ENCODE measurements at regions not wholly inside any gene's neighbourhood (a gene's known extent, or its start where the extent isn't known, plus 50 kb on each side); places are given as distances from the start of the nearest gene placed in this dataset.

DNA sequence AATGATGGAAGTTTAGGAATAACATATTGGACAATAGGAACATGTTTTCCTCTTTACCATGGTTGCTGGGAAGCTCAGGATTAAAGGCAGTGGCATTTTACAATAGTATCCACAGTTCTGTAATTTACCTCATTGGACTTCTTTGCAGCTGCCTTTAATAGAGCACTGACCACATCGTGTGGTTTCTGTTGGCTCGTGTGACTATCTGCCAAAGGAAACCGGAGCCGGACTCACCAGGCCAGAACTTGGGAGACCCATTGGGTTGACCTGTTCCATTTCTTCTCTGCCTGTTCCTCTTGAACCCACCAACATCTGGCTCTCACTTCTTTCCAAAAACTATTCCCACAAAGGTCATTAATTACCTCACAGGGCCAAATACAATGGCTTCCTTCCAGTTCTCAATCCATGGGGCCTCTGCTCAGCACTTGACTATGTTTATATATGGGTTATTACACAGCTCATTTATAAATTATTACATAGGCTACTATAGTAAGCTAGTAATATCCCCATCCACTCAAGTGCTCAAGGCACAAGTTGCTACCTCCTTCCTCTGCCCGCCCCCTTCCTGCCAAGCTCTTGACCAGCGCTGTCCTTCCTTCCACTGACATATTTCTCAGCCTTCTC is 121.5 kb upstream of the VASH1 start:
- Histone ChIP-seq H3K9me2 (ENCODE audit: insufficient read depth, low read length) (no peaks in the 10 kb centered on the region), H4K20me1 (ENCODE audit: insufficient read depth, low read length) (no peaks in the 10 kb centered on the region), H3K4me3 (ENCODE audit: low read depth, low read length, poor library complexity, severe bottlenecking) (no peak overlapping the region), H3K9me3 (ENCODE audit: low read length) (0 out of 2 replicates have a peak, but pooled peaks cover 6% of the 10 kb centered on the region), H2AFZ (ENCODE audit: low read length) (no peak overlapping the region), H3K36me3 (ENCODE audit: insufficient read depth, low read length) (no peaks in the 10 kb centered on the region), H3K27ac (ENCODE audit: low read depth, low read length, poor library complexity, severe bottlenecking) (no peak overlapping the region), H3K4me1 (ENCODE audit: insufficient read depth, low read length, poor library complexity, severe bottlenecking) (no peaks in the 10 kb centered on the region), H3K4me2 (ENCODE audit: low read length) (no peak overlapping the region), H3K79me2 (ENCODE audit: insufficient read depth, low read depth, low read length) (no peaks in the 10 kb centered on the region)
- DNase-seq (ENCODE audit: low spot score) = no peak
- CTCF ChIA-PET (ENCODE audit: unreplicated experiment) = no interaction called here
- POLR2A ChIA-PET = interaction anchor here (0.6 kb wide), 1 partner anchor 17 kb away, joined by 4 read pairs; no protein-coding TSS in a partner anchor
- no peak for TF ChIP-seq EZH2phosphoT487 (IDR thresholded peaks at IDR 0.05; ENCODE audit: borderline replicate concordance, low read depth, low read length)
- TF ChIP-seq, protein P1, sequence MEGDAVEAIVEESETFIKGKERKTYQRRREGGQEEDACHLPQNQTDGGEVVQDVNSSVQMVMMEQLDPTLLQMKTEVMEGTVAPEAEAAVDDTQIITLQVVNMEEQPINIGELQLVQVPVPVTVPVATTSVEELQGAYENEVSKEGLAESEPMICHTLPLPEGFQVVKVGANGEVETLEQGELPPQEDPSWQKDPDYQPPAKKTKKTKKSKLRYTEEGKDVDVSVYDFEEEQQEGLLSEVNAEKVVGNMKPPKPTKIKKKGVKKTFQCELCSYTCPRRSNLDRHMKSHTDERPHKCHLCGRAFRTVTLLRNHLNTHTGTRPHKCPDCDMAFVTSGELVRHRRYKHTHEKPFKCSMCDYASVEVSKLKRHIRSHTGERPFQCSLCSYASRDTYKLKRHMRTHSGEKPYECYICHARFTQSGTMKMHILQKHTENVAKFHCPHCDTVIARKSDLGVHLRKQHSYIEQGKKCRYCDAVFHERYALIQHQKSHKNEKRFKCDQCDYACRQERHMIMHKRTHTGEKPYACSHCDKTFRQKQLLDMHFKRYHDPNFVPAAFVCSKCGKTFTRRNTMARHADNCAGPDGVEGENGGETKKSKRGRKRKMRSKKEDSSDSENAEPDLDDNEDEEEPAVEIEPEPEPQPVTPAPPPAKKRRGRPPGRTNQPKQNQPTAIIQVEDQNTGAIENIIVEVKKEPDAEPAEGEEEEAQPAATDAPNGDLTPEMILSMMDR (conservative IDR thresholded peaks at IDR 0.05; ENCODE audit: low read length) = no peak
- no TSS peak for BruUV-seq (replicated peaks)
- intact Hi-C loops (cut with micrococcal nuclease; ENCODE audit: unreplicated experiment) = no loop called here

DNA sequence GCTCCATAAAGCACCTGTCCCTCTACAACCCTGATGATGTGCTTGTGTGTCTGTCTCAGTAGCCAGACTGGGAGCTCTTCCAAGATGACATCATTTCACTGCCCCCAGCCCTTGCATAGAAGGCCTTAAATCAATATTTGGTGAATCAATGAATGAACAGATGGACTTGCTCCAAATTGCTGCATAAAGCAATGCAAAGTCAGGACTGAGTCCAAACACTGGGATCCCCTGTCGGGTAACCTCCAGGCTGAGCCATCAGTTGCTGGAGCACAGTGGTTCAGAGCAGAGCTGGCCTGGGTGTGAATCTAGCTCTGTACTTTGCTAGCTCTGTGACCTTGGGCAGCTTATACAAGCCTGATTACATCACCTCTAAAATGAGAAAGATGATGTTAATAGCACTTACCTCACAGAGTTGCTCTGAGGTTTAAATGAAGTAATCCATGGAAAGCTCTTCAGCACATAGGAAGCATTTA is 120.3 kb upstream of the VASH1 start:
- H3K79me2 ChIP-seq (ENCODE audit: insufficient read depth, low read depth, low read length) = no peaks in the 10 kb centered on the region
- ChIA-PET POLR2A (interaction anchor here (0.6 kb wide), 1 partner anchor 701 kb away, joined by 3 read pairs; no protein-coding TSS in a partner anchor), CTCF (ENCODE audit: unreplicated experiment) (no interaction called here)
- H3K4me3 ChIP-seq (ENCODE audit: low read depth, low read length, poor library complexity, severe bottlenecking) = no peak overlapping the region
- intact Hi-C loops (cut with micrococcal nuclease; ENCODE audit: unreplicated experiment) = no loop called here
- H3K4me1 ChIP-seq (ENCODE audit: insufficient read depth, low read length, poor library complexity, severe bottlenecking) = no peaks in the 10 kb centered on the region
- TF ChIP-seq EZH2phosphoT487 (IDR thresholded peaks at IDR 0.05; ENCODE audit: borderline replicate concordance, low read depth, low read length) = no peak
- TF ChIP-seq, protein P1 (conservative IDR thresholded peaks at IDR 0.05; ENCODE audit: low read length) = no peak
- H2AFZ ChIP-seq (ENCODE audit: low read length) = no peak overlapping the region
- no peak overlapping the region for H3K27ac ChIP-seq (ENCODE audit: low read depth, low read length, poor library complexity, severe bottlenecking)
- H3K4me2 ChIP-seq (ENCODE audit: low read length) = no peak overlapping the region
- BruUV-seq (replicated peaks) = no TSS peak
- H3K9me3 ChIP-seq (ENCODE audit: low read length) = 0 out of 2 replicates have a peak, but pooled peaks cover 6% of the 10 kb centered on the region
- H3K36me3 ChIP-seq (ENCODE audit: insufficient read depth, low read length) = no peaks in the 10 kb centered on the region
- no peak for DNase-seq (ENCODE audit: low spot score)
- H3K9me2 ChIP-seq (ENCODE audit: insufficient read depth, low read length) = no peaks in the 10 kb centered on the region
- H4K20me1 ChIP-seq (ENCODE audit: insufficient read depth, low read length) = no peaks in the 10 kb centered on the region

DNA sequence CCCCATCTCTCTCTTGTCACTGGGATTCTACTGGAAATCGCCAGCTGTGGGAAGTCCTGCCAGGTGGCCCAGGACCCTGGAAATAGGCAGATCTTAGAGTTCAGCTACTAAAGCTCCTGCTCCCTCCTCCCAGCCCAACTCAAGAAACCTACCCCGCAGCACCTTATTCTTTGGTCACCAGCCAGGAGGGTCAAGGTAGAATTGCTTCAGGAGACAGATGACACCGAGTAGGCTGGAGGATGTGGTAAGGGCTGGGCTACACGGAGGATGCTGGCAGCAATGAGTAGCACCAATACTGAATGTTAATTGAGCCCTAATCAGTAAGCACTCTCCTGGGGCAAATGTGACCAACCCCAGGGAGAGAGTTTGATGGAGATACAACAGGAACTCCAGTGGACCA is 119.7 kb upstream of the VASH1 start:
- Histone ChIP-seq H3K4me1 (ENCODE audit: insufficient read depth, low read length, poor library complexity, severe bottlenecking) (no peaks in the 10 kb centered on the region), H3K9me2 (ENCODE audit: insufficient read depth, low read length) (no peaks in the 10 kb centered on the region), H3K9me3 (ENCODE audit: low read length) (0 out of 2 replicates have a peak, but pooled peaks cover 2% of the 10 kb centered on the region), H4K20me1 (ENCODE audit: insufficient read depth, low read length) (no peaks in the 10 kb centered on the region), H3K4me2 (ENCODE audit: low read length) (no peak overlapping the region), H2AFZ (ENCODE audit: low read length) (no peak overlapping the region), H3K4me3 (ENCODE audit: low read depth, low read length, poor library complexity, severe bottlenecking) (no peak overlapping the region), H3K36me3 (ENCODE audit: insufficient read depth, low read length) (no peaks in the 10 kb centered on the region), H3K27ac (ENCODE audit: low read depth, low read length, poor library complexity, severe bottlenecking) (no peak overlapping the region), H3K79me2 (ENCODE audit: insufficient read depth, low read depth, low read length) (no peaks in the 10 kb centered on the region)
- intact Hi-C loops (cut with micrococcal nuclease; ENCODE audit: unreplicated experiment) = no loop called here
- POLR2A ChIA-PET = no interaction called here
- DNase-seq (ENCODE audit: low spot score) = no peak
- BruUV-seq (replicated peaks) = no TSS peak
- CTCF ChIA-PET (ENCODE audit: unreplicated experiment) = no interaction called here
- no peak for TF ChIP-seq EZH2phosphoT487 (IDR thresholded peaks at IDR 0.05; ENCODE audit: borderline replicate concordance, low read depth, low read length)
- TF ChIP-seq, protein P1 (conservative IDR thresholded peaks at IDR 0.05; ENCODE audit: low read length) = no peak

All from OCI-LY7 (cell line).